GM23338 (cell line): ENCODE measurements at regions not wholly inside any gene's neighbourhood (a gene's known extent, or its start where the extent isn't known, plus 50 kb on each side); places are given as distances from the start of the nearest gene placed in this dataset.

Experiments
- CREB1 ChIP-seq: fragments of 250-450 bp; sonication (Bioruptor Pico); IDR thresholded peaks from 2 replicates; pipeline ENCODE4 v1.5.0; 2020; ENCODE audit warnings: low read depth, mild to moderate bottlenecking, moderate library complexity
- EZH2 ChIP-seq: fragments of 200-600 bp; sonication (generic); IDR thresholded peaks from one replicate; pipeline ENCODE4 v1.8.0; 2017; ENCODE audit warnings: antibody characterized with exemption, mild to moderate bottlenecking, low read depth; ENCODE audit not compliant: unreplicated experiment
- EZH2phosphoT487 ChIP-seq: fragments of 200-600 bp; sonication (generic); IDR thresholded peaks from one replicate; pipeline ENCODE4 v1.8.1; 2018; ENCODE audit warnings: antibody characterized with exemption; ENCODE audit not compliant: unreplicated experiment
- JUNB ChIP-seq: IDR thresholded peaks from one replicate; pipeline ENCODE4 v1.6.1; 2016; ENCODE audit warnings: antibody characterized with exemption; ENCODE audit not compliant: unreplicated experiment
- NANOG ChIP-seq: IDR thresholded peaks from 2 replicates; pipeline ENCODE4 v1.6.1; 2016; ENCODE audit warnings: antibody characterized with exemption, borderline replicate concordance
- POLR2AphosphoS5 ChIP-seq: IDR thresholded peaks from 2 replicates; pipeline ENCODE4 v1.6.1; 2016; ENCODE audit warnings: antibody characterized with exemption, low read depth
- ZNF114 ChIP-seq: fragments of 250-450 bp; sonication (Bioruptor Pico); IDR thresholded peaks from 2 replicates; pipeline ENCODE4 v1.5.0; 2020; ENCODE audit warnings: mild to moderate bottlenecking, moderate library complexity
- ZNF331 ChIP-seq: fragments of 250-450 bp; sonication (Bioruptor Pico); IDR thresholded peaks from 2 replicates; pipeline ENCODE4 v1.5.0; 2020; ENCODE audit warnings: low read depth, mild to moderate bottlenecking, moderate library complexity
- TF ChIP-seq, protein P1 (sequence below), 2 experiments: fragments of 200-600 bp in 1 of 2; sonication (generic) in 1 of 2; conservative IDR thresholded peaks; 2 replicates each; pipeline versions ENCODE4 v1.5.1 to v1.6.1; 2016 to 2017; ENCODE audit warnings: antibody characterized with exemption in 2 of 2, low read depth in 2 of 2, mild to moderate bottlenecking in 2 of 2, moderate library complexity in 1 of 2
- TF ChIP-seq, protein P2 (sequence below): IDR thresholded peaks from one replicate; pipeline ENCODE4 v1.6.1; 2018; ENCODE audit warnings: antibody characterized with exemption; ENCODE audit not compliant: unreplicated experiment
- TF ChIP-seq, protein P3 (sequence below): IDR thresholded peaks from 2 replicates; pipeline ENCODE4 v1.6.1; 2016; ENCODE audit warnings: antibody characterized with exemption

DNA sequence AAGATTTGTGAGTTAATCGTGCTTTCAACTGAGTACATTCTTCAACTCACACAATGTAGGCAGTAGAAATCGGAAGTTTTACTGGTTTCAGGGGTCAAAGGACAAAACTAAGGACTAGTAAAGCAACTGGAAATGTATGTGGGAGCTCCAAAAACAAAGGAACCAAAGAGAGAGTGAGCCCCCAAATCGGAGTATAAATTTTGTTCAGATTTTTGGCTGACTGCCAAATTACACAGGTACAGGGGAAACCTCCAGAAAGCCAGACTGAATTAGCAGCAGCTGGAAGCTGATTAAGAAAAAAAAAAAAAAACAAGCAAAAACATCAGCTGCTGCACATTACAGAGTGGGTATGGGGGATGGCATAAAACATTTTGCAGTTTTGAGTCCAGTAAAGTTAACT is 75.2 kb upstream of the GNAZ start:
- TF ChIP-seq POLR2AphosphoS5, result no peak
- TF ChIP-seq, protein P1, sequence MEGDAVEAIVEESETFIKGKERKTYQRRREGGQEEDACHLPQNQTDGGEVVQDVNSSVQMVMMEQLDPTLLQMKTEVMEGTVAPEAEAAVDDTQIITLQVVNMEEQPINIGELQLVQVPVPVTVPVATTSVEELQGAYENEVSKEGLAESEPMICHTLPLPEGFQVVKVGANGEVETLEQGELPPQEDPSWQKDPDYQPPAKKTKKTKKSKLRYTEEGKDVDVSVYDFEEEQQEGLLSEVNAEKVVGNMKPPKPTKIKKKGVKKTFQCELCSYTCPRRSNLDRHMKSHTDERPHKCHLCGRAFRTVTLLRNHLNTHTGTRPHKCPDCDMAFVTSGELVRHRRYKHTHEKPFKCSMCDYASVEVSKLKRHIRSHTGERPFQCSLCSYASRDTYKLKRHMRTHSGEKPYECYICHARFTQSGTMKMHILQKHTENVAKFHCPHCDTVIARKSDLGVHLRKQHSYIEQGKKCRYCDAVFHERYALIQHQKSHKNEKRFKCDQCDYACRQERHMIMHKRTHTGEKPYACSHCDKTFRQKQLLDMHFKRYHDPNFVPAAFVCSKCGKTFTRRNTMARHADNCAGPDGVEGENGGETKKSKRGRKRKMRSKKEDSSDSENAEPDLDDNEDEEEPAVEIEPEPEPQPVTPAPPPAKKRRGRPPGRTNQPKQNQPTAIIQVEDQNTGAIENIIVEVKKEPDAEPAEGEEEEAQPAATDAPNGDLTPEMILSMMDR (conservative IDR thresholded peaks at IDR 0.05; ENCODE audit: low read depth in 2 of 2), result no peak
- TF ChIP-seq, protein P2, sequence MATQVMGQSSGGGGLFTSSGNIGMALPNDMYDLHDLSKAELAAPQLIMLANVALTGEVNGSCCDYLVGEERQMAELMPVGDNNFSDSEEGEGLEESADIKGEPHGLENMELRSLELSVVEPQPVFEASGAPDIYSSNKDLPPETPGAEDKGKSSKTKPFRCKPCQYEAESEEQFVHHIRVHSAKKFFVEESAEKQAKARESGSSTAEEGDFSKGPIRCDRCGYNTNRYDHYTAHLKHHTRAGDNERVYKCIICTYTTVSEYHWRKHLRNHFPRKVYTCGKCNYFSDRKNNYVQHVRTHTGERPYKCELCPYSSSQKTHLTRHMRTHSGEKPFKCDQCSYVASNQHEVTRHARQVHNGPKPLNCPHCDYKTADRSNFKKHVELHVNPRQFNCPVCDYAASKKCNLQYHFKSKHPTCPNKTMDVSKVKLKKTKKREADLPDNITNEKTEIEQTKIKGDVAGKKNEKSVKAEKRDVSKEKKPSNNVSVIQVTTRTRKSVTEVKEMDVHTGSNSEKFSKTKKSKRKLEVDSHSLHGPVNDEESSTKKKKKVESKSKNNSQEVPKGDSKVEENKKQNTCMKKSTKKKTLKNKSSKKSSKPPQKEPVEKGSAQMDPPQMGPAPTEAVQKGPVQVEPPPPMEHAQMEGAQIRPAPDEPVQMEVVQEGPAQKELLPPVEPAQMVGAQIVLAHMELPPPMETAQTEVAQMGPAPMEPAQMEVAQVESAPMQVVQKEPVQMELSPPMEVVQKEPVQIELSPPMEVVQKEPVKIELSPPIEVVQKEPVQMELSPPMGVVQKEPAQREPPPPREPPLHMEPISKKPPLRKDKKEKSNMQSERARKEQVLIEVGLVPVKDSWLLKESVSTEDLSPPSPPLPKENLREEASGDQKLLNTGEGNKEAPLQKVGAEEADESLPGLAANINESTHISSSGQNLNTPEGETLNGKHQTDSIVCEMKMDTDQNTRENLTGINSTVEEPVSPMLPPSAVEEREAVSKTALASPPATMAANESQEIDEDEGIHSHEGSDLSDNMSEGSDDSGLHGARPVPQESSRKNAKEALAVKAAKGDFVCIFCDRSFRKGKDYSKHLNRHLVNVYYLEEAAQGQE, result no peak
- TF ChIP-seq, protein P3, sequence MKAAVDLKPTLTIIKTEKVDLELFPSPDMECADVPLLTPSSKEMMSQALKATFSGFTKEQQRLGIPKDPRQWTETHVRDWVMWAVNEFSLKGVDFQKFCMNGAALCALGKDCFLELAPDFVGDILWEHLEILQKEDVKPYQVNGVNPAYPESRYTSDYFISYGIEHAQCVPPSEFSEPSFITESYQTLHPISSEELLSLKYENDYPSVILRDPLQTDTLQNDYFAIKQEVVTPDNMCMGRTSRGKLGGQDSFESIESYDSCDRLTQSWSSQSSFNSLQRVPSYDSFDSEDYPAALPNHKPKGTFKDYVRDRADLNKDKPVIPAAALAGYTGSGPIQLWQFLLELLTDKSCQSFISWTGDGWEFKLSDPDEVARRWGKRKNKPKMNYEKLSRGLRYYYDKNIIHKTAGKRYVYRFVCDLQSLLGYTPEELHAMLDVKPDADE, result no peak
- TF ChIP-seq EZH2, result no peak
- no peak for TF ChIP-seq JUNB
- TF ChIP-seq EZH2phosphoT487, result no peak
- no peak for TF ChIP-seq CREB1 (CRISPR knock-in tag)
- no peak for TF ChIP-seq ZNF331 (CRISPR knock-in tag)
- no peak for TF ChIP-seq NANOG
- no peak for TF ChIP-seq ZNF114 (CRISPR knock-in tag)
